ENCODE measurements at regions not wholly inside any gene's neighbourhood (a gene's known extent, or its start where the extent isn't known, plus 50 kb on each side); places are given as distances from the start of the nearest gene placed in this dataset.

DNA sequence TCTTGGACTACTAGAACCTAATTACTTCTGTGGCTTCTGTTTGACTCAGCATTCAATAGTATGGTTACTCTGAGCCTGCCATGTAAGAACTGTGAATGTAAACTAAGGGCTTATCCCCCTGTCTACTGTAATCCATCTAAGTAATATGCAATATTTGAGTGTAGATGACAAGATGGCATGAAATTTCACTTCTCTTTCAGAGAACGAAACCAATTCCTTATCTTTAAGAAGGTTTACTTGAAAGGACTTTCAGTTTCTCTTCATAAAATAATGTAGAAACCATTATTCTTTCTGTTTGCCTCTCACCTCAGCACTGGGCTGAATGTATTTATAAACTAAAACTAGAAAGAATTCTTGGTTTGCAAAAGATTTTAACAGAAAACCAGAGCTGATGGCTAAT lies 60.4 kb upstream of the ARID2 start:
- TF ChIP-seq CTCF (IDR thresholded peaks at IDR 0.05; ENCODE audit: poor library complexity, severe bottlenecking) (no peak), EP300 (conservative IDR thresholded peaks at IDR 0.05; ENCODE audit: poor library complexity, severe bottlenecking) (no peak), EZH2 (IDR thresholded peaks at IDR 0.05; ENCODE audit: borderline replicate concordance, insufficient read depth, low read length, poor library complexity, severe bottlenecking) (no peak), SMC3 (conservative IDR thresholded peaks at IDR 0.05; ENCODE audit: poor library complexity) (no peak), TAF1 (IDR thresholded peaks at IDR 0.05; ENCODE audit: low read depth) (no peak), POLR2AphosphoS5 (IDR thresholded peaks at IDR 0.05) (no peak), RAD21 (conservative IDR thresholded peaks at IDR 0.05) (no peak), MXI1 (conservative IDR thresholded peaks at IDR 0.05; ENCODE audit: poor library complexity, severe bottlenecking) (no peak)
- TF ChIP-seq, protein P1, sequence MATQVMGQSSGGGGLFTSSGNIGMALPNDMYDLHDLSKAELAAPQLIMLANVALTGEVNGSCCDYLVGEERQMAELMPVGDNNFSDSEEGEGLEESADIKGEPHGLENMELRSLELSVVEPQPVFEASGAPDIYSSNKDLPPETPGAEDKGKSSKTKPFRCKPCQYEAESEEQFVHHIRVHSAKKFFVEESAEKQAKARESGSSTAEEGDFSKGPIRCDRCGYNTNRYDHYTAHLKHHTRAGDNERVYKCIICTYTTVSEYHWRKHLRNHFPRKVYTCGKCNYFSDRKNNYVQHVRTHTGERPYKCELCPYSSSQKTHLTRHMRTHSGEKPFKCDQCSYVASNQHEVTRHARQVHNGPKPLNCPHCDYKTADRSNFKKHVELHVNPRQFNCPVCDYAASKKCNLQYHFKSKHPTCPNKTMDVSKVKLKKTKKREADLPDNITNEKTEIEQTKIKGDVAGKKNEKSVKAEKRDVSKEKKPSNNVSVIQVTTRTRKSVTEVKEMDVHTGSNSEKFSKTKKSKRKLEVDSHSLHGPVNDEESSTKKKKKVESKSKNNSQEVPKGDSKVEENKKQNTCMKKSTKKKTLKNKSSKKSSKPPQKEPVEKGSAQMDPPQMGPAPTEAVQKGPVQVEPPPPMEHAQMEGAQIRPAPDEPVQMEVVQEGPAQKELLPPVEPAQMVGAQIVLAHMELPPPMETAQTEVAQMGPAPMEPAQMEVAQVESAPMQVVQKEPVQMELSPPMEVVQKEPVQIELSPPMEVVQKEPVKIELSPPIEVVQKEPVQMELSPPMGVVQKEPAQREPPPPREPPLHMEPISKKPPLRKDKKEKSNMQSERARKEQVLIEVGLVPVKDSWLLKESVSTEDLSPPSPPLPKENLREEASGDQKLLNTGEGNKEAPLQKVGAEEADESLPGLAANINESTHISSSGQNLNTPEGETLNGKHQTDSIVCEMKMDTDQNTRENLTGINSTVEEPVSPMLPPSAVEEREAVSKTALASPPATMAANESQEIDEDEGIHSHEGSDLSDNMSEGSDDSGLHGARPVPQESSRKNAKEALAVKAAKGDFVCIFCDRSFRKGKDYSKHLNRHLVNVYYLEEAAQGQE (IDR thresholded peaks at IDR 0.05; ENCODE audit: borderline replicate concordance), result no peak

All from neural cell (in vitro differentiated cells).